ENCODE measurements at regions not wholly inside any gene's neighbourhood (a gene's known extent, or its start where the extent isn't known, plus 50 kb on each side); places are given as distances from the start of the nearest gene placed in this dataset.

GRCh38 chr3:95189348-95189747, 1126.5 kb downstream of the NSUN3 start:
- no peaks in the 10 kb centered on the region for H3K36me3 ChIP-seq (ENCODE audit: insufficient read depth, low read length)
- no peak overlapping the region for H3K4me2 ChIP-seq (ENCODE audit: low read length)
- H3K9ac ChIP-seq (ENCODE audit: low read depth, low read length): no peak overlapping the region
- H3K9me3 ChIP-seq (replicated peaks; ENCODE audit: low read length): no peaks in the 10 kb centered on the region
- no peaks in the 10 kb centered on the region for H3K4me1 ChIP-seq (ENCODE audit: control insufficient read depth, insufficient read depth, low read length)
- no peak overlapping the region for H3K4me3 ChIP-seq (ENCODE audit: low read length)
- no peaks in the 10 kb centered on the region for H3K27me3 ChIP-seq (ENCODE audit: control insufficient read depth, insufficient read depth, low read length)

DNA sequence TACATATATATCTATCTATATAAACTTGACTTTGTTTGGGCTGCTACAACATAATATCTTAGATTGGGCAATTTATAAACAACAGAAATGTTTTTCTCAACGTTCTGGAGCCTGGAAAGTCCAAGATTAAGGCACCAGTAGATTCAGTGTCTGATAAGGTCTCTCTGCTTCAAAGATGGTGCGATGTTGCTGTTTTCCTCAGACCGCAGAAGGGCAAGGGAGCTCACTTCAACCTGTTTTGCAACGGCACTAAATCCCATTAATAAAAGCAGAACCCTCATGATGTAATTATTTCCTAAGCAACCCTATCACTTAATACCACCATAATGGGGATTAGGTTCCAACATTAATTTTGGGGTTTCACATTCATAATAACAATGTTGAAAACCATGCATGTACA, 1134.8 kb downstream of the NSUN3 start:
- H3K4me3 ChIP-seq (ENCODE audit: low read length): no peak overlapping the region
- no peak overlapping the region for H3K4me2 ChIP-seq (ENCODE audit: low read length)
- no peaks in the 10 kb centered on the region for H3K4me1 ChIP-seq (ENCODE audit: control insufficient read depth, insufficient read depth, low read length)
- H3K9me3 ChIP-seq (replicated peaks; ENCODE audit: low read length): no peaks in the 10 kb centered on the region
- no peaks in the 10 kb centered on the region for H3K36me3 ChIP-seq (ENCODE audit: insufficient read depth, low read length)
- no peaks in the 10 kb centered on the region for H3K27me3 ChIP-seq (ENCODE audit: control insufficient read depth, insufficient read depth, low read length)
- no peak overlapping the region for H3K9ac ChIP-seq (ENCODE audit: low read depth, low read length)

DNA sequence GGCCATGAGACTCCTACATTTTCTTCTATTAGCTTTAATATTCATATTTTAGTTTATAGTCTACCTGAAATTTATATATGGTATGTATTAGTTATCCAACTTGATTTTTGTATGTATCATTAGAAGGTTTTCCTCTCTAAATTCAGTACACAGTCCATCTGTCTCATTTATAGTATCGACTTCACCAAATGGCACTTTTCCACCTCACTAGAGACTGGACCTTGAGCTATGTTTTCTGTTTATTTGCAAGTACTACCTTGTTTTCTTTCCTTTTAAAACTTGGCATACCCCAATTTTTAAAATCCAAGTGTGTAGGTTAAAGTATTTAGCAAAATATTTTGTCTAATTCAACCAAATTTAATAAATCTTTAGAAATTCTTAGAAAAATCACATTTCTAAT, 1137.5 kb downstream of the NSUN3 start:
- no peaks in the 10 kb centered on the region for H3K4me1 ChIP-seq (ENCODE audit: control insufficient read depth, insufficient read depth, low read length)
- H3K4me2 ChIP-seq (ENCODE audit: low read length): no peak overlapping the region
- no peaks in the 10 kb centered on the region for H3K27me3 ChIP-seq (ENCODE audit: control insufficient read depth, insufficient read depth, low read length)
- no peak overlapping the region for H3K4me3 ChIP-seq (ENCODE audit: low read length)
- no peak overlapping the region for H3K9ac ChIP-seq (ENCODE audit: low read depth, low read length)
- H3K36me3 ChIP-seq (ENCODE audit: insufficient read depth, low read length): no peaks in the 10 kb centered on the region
- peaks cover 5% of the 10 kb centered on the region for H3K9me3 ChIP-seq (replicated peaks; ENCODE audit: low read length)

DNA sequence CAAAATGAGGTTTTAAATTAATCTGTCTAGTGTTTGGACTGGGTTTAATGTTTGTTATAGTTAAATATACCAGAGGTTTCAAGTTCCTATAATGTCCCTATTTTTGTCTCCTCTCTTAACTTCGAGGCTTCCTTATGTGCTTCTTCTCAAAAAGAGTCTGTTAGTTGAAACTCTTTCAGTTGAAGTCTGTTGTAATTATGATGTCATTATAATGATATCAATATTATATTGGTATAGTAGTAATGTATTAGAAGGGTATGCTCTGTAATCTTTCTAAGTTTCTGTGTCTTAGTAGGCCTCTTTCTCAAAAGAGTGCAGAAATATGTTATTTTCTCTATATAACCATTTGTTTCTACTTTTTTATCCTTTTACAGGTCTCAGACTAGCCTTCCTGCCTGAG, 1148.0 kb downstream of the NSUN3 start:
- H3K9ac ChIP-seq (ENCODE audit: low read depth, low read length): no peak overlapping the region
- H3K36me3 ChIP-seq (ENCODE audit: insufficient read depth, low read length): no peaks in the 10 kb centered on the region
- H3K27me3 ChIP-seq (ENCODE audit: control insufficient read depth, insufficient read depth, low read length): no peaks in the 10 kb centered on the region
- H3K4me2 ChIP-seq (ENCODE audit: low read length): no peak overlapping the region
- no peak overlapping the region for H3K4me3 ChIP-seq (ENCODE audit: low read length)
- no peaks in the 10 kb centered on the region for H3K9me3 ChIP-seq (replicated peaks; ENCODE audit: low read length)
- no peaks in the 10 kb centered on the region for H3K4me1 ChIP-seq (ENCODE audit: control insufficient read depth, insufficient read depth, low read length)

- Histone ChIP-seq H3K4me2 (ENCODE audit: low read length) (no peak overlapping the region), H3K36me3 (ENCODE audit: insufficient read depth, low read length) (no peaks in the 10 kb centered on the region), H3K9ac (ENCODE audit: low read depth, low read length) (no peak overlapping the region), H3K27me3 (ENCODE audit: control insufficient read depth, insufficient read depth, low read length) (no peaks in the 10 kb centered on the region), H3K4me3 (ENCODE audit: low read length) (no peak overlapping the region), H3K4me1 (ENCODE audit: control insufficient read depth, insufficient read depth, low read length) (no peaks in the 10 kb centered on the region), H3K9me3 (replicated peaks; ENCODE audit: low read length) (no peaks in the 10 kb centered on the region)
These were observed 1149.3 kb downstream of the NSUN3 start for GRCh38 chr3:95212117-95212516.

- no peak overlapping the region for H3K4me2 ChIP-seq (ENCODE audit: low read length)
These were observed 1152.6 kb downstream of the NSUN3 start for GRCh38 chr3:95215437-95215957.

GRCh38 chr3:95217661-95218060, 1154.8 kb downstream of the NSUN3 start:
- H3K9me3 ChIP-seq (replicated peaks; ENCODE audit: low read length): no peaks in the 10 kb centered on the region
- H3K4me2 ChIP-seq (ENCODE audit: low read length): no peak overlapping the region
- H3K4me3 ChIP-seq (ENCODE audit: low read length): no peak overlapping the region
- no peaks in the 10 kb centered on the region for H3K27me3 ChIP-seq (ENCODE audit: control insufficient read depth, insufficient read depth, low read length)
- H3K9ac ChIP-seq (ENCODE audit: low read depth, low read length): no peak overlapping the region
- H3K4me1 ChIP-seq (ENCODE audit: control insufficient read depth, insufficient read depth, low read length): no peaks in the 10 kb centered on the region
- no peaks in the 10 kb centered on the region for H3K36me3 ChIP-seq (ENCODE audit: insufficient read depth, low read length)

More at GRCh38 chr3:95215437-95215957, 1152.6 kb downstream of the NSUN3 start:
- Histone ChIP-seq H3K4me3 (ENCODE audit: low read length) (no peak overlapping the region), H3K9me3 (replicated peaks; ENCODE audit: low read length) (no peaks in the 10 kb centered on the region), H3K36me3 (ENCODE audit: insufficient read depth, low read length) (no peaks in the 10 kb centered on the region), H3K9ac (ENCODE audit: low read depth, low read length) (no peak overlapping the region), H3K27me3 (ENCODE audit: control insufficient read depth, insufficient read depth, low read length) (no peaks in the 10 kb centered on the region), H3K4me1 (ENCODE audit: control insufficient read depth, insufficient read depth, low read length) (no peaks in the 10 kb centered on the region)

DNA sequence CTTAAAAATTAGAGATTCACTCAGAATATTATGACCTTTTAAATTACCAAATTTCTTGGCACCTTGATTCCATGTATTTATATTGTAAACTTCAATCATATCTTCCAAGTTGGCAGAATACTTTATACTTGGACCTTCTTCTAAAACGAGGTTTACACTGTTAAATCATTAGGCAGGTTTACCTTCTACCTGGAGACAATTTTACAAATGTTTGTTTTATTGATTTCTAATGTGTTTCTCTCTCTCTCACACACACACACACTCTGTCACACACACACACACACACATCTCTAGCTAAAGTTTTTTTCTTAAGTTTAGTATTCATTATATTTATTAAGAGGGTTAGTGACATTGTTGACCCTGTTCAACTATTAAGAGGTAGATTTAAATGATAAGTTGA, 1155.6 kb downstream of the NSUN3 start:
- Histone ChIP-seq H3K4me3 (ENCODE audit: low read length) (no peak overlapping the region), H3K4me1 (ENCODE audit: control insufficient read depth, insufficient read depth, low read length) (no peaks in the 10 kb centered on the region), H3K9me3 (replicated peaks; ENCODE audit: low read length) (no peaks in the 10 kb centered on the region), H3K27me3 (ENCODE audit: control insufficient read depth, insufficient read depth, low read length) (no peaks in the 10 kb centered on the region), H3K36me3 (ENCODE audit: insufficient read depth, low read length) (no peaks in the 10 kb centered on the region), H3K9ac (ENCODE audit: low read depth, low read length) (no peak overlapping the region), H3K4me2 (ENCODE audit: low read length) (no peak overlapping the region)

DNA sequence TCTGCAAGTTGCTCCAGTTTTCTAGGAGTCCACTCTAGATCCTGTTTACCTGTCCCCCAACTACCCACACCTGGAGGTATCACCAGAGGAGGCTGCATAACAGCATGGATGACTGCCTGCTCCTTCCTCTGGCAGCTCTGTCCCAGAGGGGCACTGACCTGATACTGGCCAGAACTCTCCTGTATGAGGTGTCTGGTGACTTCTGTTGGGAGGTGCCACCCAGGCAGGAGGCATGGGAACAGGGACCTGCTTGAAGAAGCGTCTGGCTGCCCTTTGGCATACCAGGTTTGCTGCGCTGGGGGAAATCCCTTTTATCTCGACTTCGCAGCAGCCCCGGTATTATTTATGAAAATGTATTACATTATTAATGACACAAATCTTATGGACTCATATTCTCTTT, 1163.6 kb downstream of the NSUN3 start:
- Histone ChIP-seq H3K9ac (ENCODE audit: low read depth, low read length) (no peak overlapping the region), H3K4me2 (ENCODE audit: low read length) (no peak overlapping the region), H3K27me3 (ENCODE audit: control insufficient read depth, insufficient read depth, low read length) (no peaks in the 10 kb centered on the region), H3K4me3 (ENCODE audit: low read length) (no peak overlapping the region), H3K36me3 (ENCODE audit: insufficient read depth, low read length) (no peaks in the 10 kb centered on the region), H3K4me1 (ENCODE audit: control insufficient read depth, insufficient read depth, low read length) (no peaks in the 10 kb centered on the region), H3K9me3 (replicated peaks; ENCODE audit: low read length) (no peaks in the 10 kb centered on the region)

DNA sequence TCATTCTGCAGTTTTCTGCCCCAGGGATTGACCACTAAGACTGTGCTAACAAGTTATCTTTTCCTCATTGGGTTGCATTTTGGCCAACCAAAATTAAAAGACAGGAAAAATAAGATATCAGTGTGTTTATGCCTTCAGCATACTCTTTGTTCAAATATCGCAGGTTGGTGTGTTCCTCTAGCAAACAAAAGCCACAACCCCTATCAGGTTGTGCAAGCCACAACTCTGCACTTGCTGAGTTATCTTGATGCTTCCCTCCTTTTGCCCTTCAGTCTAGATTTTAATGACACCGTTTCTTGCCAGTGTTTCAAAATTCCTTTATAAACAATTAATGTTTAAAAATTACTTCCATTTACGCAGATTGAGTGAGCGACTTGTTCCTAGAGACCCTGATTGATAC, 1164.2 kb downstream of the NSUN3 start:
- Histone ChIP-seq H3K9ac (ENCODE audit: low read depth, low read length) (no peak overlapping the region), H3K9me3 (replicated peaks; ENCODE audit: low read length) (no peaks in the 10 kb centered on the region), H3K4me2 (ENCODE audit: low read length) (no peak overlapping the region), H3K4me3 (ENCODE audit: low read length) (no peak overlapping the region), H3K36me3 (ENCODE audit: insufficient read depth, low read length) (no peaks in the 10 kb centered on the region), H3K4me1 (ENCODE audit: control insufficient read depth, insufficient read depth, low read length) (no peaks in the 10 kb centered on the region), H3K27me3 (ENCODE audit: control insufficient read depth, insufficient read depth, low read length) (no peaks in the 10 kb centered on the region)

GRCh38 chr3:95228416-95228815, 1165.6 kb downstream of the NSUN3 start:
- Histone ChIP-seq H3K4me2 (ENCODE audit: low read length) (no peak overlapping the region), H3K4me3 (ENCODE audit: low read length) (no peak overlapping the region), H3K4me1 (ENCODE audit: control insufficient read depth, insufficient read depth, low read length) (no peaks in the 10 kb centered on the region), H3K36me3 (ENCODE audit: insufficient read depth, low read length) (no peaks in the 10 kb centered on the region), H3K9ac (ENCODE audit: low read depth, low read length) (no peak overlapping the region), H3K27me3 (ENCODE audit: control insufficient read depth, insufficient read depth, low read length) (no peaks in the 10 kb centered on the region), H3K9me3 (replicated peaks; ENCODE audit: low read length) (no peaks in the 10 kb centered on the region)

- H3K27me3 ChIP-seq (ENCODE audit: control insufficient read depth, insufficient read depth, low read length): no peaks in the 10 kb centered on the region
- no peaks in the 10 kb centered on the region for H3K4me1 ChIP-seq (ENCODE audit: control insufficient read depth, insufficient read depth, low read length)
- no peak overlapping the region for H3K9ac ChIP-seq (ENCODE audit: low read depth, low read length)
- H3K36me3 ChIP-seq (ENCODE audit: insufficient read depth, low read length): no peaks in the 10 kb centered on the region
- H3K4me3 ChIP-seq (ENCODE audit: low read length): no peak overlapping the region
- no peak overlapping the region for H3K4me2 ChIP-seq (ENCODE audit: low read length)
- H3K9me3 ChIP-seq (replicated peaks; ENCODE audit: low read length): no peaks in the 10 kb centered on the region
These were observed 1173.1 kb downstream of the NSUN3 start for GRCh38 chr3:95235916-95236315.

All from skeletal muscle satellite cell (primary cell).